SU-DHL-6 (cell line): ENCODE measurements at regions not wholly inside any gene's neighbourhood (a gene's known extent, or its start where the extent isn't known, plus 50 kb on each side); places are given as distances from the start of the nearest gene placed in this dataset.

Experiments
- H2AFZ ChIP-seq: fragments of 200-600 bp; sonication (generic); 2 replicates; pipeline ENCODE4 v1.6.1; 2014; ENCODE audit warnings: low read depth, mild to moderate bottlenecking, moderate library complexity, mixed read lengths, antibody characterized with exemption, low read length; ENCODE audit not compliant: severe bottlenecking
- H3F3A ChIP-seq: fragments of 200-600 bp; shearing (Covaris generic); 2 replicates; pipeline ENCODE4 v1.6.0; 2016; ENCODE audit warnings: antibody characterized with exemption, mild to moderate bottlenecking; ENCODE audit not compliant: insufficient read depth
- H3K27ac ChIP-seq: fragments of 200-600 bp; sonication (generic); 2 replicates; pipeline ENCODE4 v1.5.1; 2016; ENCODE audit warnings: low read depth, mild to moderate bottlenecking, low read length, moderate library complexity, mixed read lengths
- H3K27me3 ChIP-seq: fragments of 200-600 bp; sonication (generic), shearing (Covaris generic); 2 replicates; pipeline ENCODE4 v1.6.0; 2014; ENCODE audit warnings: mild to moderate bottlenecking, low read length
- H3K36me3 ChIP-seq: fragments of 200-600 bp; sonication (generic); 2 replicates; pipeline ENCODE4 v1.6.1; 2014; ENCODE audit warnings: mild to moderate bottlenecking, low read length, mixed read lengths
- H3K4me2 ChIP-seq: fragments of 300-600, 200-600 bp; shearing (Covaris generic), sonication (generic); 2 replicates; pipeline ENCODE4 v1.6.0; 2014; ENCODE audit warnings: low read length, low read depth, mild to moderate bottlenecking; ENCODE audit not compliant: poor library complexity, severe bottlenecking
- H3K4me3 ChIP-seq: fragments of 200-600 bp; sonication (generic); 2 replicates; pipeline ENCODE4 v1.5.1; 2014; ENCODE audit warnings: antibody characterized with exemption, low read length, mild to moderate bottlenecking, mixed read lengths; ENCODE audit not compliant: insufficient read depth, poor library complexity, severe bottlenecking
- H3K79me2 ChIP-seq: fragments of 200-600 bp; sonication (generic); 2 replicates; pipeline ENCODE4 v1.6.1; 2014; ENCODE audit warnings: mild to moderate bottlenecking, low read length, moderate library complexity; ENCODE audit not compliant: insufficient read depth
- H3K9ac ChIP-seq: fragments of 200-600 bp; sonication (generic); 2 replicates; pipeline ENCODE4 v1.7.0; 2014; ENCODE audit warnings: mild to moderate bottlenecking, low read length
- H3K9me2 ChIP-seq: fragments of 200-600 bp; sonication (generic); replicated peaks from 2 replicates; pipeline ENCODE4 v1.6.1; 2014; ENCODE audit warnings: low read length; ENCODE audit not compliant: insufficient read depth
- H3K9me3 ChIP-seq: fragments of 200-600 bp; sonication (generic); 2 replicates; pipeline ENCODE4 v1.6.1; 2014; ENCODE audit warnings: low read length, mixed read lengths; ENCODE audit not compliant: insufficient read depth
- H4K20me1 ChIP-seq: fragments of 200-600 bp; sonication (generic); 2 replicates; pipeline ENCODE4 v1.6.1; 2014; ENCODE audit warnings: low read depth, mild to moderate bottlenecking, antibody characterized with exemption, low read length, moderate library complexity, mixed read lengths
- EZH2phosphoT487 ChIP-seq: fragments of 200-600 bp; sonication (generic), shearing (Covaris generic); conservative IDR thresholded peaks from 2 replicates; pipeline ENCODE4 v1.6.1; 2018; ENCODE audit warnings: mild to moderate bottlenecking, antibody characterized with exemption, low read length, moderate library complexity, mixed read lengths
- TF ChIP-seq, protein P1 (sequence below): fragments of 200-600 bp; sonication (generic); IDR thresholded peaks from one replicate; pipeline ENCODE4 v1.5.1; 2017; ENCODE audit warnings: antibody characterized with exemption, mild to moderate bottlenecking, low read length, moderate library complexity; ENCODE audit not compliant: insufficient read depth, poor library complexity, severe bottlenecking

DNA sequence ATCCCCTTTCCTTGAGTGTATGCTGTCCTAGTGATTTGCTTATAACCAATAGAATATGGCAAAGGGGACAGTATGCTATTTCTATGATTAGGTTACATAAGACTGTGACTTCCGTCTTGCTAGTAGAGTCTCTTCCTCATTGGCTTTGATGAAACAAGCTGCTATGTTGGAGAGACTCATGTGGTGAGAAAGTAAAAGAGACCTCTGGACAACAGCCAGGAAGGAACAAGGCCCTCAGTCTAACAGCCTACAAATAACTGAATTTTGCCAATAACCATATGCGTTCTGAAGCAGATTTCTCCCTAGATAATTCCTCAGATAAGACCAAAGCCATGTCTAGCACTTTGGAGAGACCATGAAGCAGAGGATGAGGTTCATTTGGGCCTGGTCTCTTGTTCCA, 134.5 kb upstream of the NAV3 start:
- Histone ChIP-seq H3K9me3 (no peaks in the 10 kb centered on the region), H3K9ac (no peak overlapping the region), H3K4me2 (no peak overlapping the region), H3K36me3 (no peaks in the 10 kb centered on the region), H3F3A (no peaks in the 10 kb centered on the region), H3K9me2 (no peaks in the 10 kb centered on the region), H4K20me1 (no peaks in the 10 kb centered on the region), H3K27ac (no peak overlapping the region), H3K79me2 (no peaks in the 10 kb centered on the region), H3K27me3 (no peaks in the 10 kb centered on the region), H2AFZ (no peak overlapping the region), H3K4me3 (no peak overlapping the region)
- TF ChIP-seq EZH2phosphoT487 = no peak
- TF ChIP-seq, protein P1, sequence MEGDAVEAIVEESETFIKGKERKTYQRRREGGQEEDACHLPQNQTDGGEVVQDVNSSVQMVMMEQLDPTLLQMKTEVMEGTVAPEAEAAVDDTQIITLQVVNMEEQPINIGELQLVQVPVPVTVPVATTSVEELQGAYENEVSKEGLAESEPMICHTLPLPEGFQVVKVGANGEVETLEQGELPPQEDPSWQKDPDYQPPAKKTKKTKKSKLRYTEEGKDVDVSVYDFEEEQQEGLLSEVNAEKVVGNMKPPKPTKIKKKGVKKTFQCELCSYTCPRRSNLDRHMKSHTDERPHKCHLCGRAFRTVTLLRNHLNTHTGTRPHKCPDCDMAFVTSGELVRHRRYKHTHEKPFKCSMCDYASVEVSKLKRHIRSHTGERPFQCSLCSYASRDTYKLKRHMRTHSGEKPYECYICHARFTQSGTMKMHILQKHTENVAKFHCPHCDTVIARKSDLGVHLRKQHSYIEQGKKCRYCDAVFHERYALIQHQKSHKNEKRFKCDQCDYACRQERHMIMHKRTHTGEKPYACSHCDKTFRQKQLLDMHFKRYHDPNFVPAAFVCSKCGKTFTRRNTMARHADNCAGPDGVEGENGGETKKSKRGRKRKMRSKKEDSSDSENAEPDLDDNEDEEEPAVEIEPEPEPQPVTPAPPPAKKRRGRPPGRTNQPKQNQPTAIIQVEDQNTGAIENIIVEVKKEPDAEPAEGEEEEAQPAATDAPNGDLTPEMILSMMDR = no peak

DNA sequence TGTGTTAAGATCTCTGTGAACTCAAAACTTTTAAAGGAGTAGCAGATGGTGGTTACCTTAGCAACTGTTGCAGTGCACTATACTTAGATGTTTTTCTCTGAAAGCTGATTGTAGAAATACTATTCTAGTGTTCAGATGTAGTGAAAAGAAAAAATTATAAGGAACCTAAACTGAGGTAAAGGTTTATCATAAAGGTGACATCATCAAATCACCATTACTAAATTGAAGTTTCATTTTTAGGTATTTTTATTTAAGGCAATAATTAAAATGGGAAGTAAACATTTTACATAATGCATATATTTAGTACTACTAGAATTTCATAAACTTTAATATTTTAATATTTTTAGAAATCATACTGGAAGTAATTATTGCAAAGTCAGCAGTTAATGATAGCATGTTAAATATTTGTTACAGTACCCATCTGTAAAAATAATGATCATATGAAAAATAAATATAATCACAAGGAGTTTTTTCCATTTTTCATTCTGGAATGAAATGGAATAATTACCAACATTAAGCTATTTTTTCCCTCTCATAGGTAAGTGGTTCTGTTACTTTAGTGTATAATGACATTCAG, 141.1 kb upstream of the NAV3 start:
- Histone ChIP-seq H3K9me2 (no peaks in the 10 kb centered on the region), H2AFZ (no peak overlapping the region), H3K27ac (no peak overlapping the region), H3K9ac (no peak overlapping the region), H3K36me3 (no peaks in the 10 kb centered on the region), H3K79me2 (no peaks in the 10 kb centered on the region), H3F3A (no peaks in the 10 kb centered on the region), H3K4me3 (no peak overlapping the region), H3K9me3 (no peaks in the 10 kb centered on the region), H4K20me1 (no peaks in the 10 kb centered on the region), H3K27me3 (no peaks in the 10 kb centered on the region), H3K4me2 (no peak overlapping the region)
- TF ChIP-seq, protein P1 = no peak
- TF ChIP-seq EZH2phosphoT487 = no peak

DNA sequence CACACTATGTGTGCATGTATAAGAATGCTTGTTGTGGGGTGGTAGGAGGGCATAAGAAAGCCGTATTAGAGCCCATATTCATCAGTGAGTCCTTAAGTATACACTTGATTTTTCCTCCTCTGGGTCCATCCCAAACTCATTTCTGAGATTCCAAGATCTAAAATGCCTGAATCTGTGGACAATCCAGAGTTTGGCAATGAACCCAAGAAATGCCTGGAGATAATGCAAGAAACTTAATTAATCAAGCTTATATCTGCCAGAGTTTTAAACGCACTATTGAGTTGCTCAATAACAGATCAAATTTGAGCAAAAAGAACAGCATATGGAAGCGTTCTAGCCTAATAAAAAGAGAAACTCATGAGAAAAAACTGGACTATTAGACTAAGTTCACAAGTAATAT, 143.4 kb upstream of the NAV3 start:
- no peaks in the 10 kb centered on the region for H3F3A ChIP-seq
- H3K9me2 ChIP-seq = no peaks in the 10 kb centered on the region
- H3K27ac ChIP-seq = no peak overlapping the region
- no peak overlapping the region for H3K4me3 ChIP-seq
- no peak for TF ChIP-seq EZH2phosphoT487
- TF ChIP-seq, protein P1 = no peak
- H3K36me3 ChIP-seq = no peaks in the 10 kb centered on the region
- no peaks in the 10 kb centered on the region for H3K79me2 ChIP-seq
- no peak overlapping the region for H2AFZ ChIP-seq
- no peaks in the 10 kb centered on the region for H4K20me1 ChIP-seq
- no peaks in the 10 kb centered on the region for H3K9me3 ChIP-seq
- H3K9ac ChIP-seq = no peak overlapping the region
- H3K27me3 ChIP-seq = no peaks in the 10 kb centered on the region
- no peak overlapping the region for H3K4me2 ChIP-seq

DNA sequence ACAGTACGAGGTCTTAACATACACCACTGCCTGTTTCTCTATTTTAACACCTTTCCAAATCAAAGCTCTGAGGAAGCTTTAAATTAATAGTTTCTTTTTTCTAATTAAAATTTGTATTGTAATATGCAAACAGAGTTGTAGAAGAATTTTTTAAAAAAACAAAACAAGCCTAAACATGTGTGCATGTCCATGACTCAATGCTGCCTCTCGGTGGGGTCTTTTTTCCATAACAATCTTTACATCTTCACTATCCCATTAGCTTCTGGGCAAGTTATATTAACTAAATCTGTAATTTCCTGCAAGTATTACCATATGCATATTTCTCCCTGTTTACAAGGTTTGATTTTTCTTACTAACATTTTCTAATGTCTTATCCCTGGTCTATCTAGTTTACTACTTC, 143.9 kb upstream of the NAV3 start:
- Histone ChIP-seq H3F3A (no peaks in the 10 kb centered on the region), H3K27me3 (no peaks in the 10 kb centered on the region), H3K9ac (no peak overlapping the region), H3K4me2 (no peak overlapping the region), H3K79me2 (no peaks in the 10 kb centered on the region), H4K20me1 (no peaks in the 10 kb centered on the region), H3K4me3 (no peak overlapping the region), H3K27ac (no peak overlapping the region), H2AFZ (no peak overlapping the region), H3K9me3 (no peaks in the 10 kb centered on the region), H3K9me2 (no peaks in the 10 kb centered on the region), H3K36me3 (no peaks in the 10 kb centered on the region)
- no peak for TF ChIP-seq EZH2phosphoT487
- TF ChIP-seq, protein P1 = no peak
